Astrocyte (in vitro differentiated cells and primary cell): ENCODE measurements at regions not wholly inside any gene's neighbourhood (a gene's known extent, or its start where the extent isn't known, plus 50 kb on each side); places are given as distances from the start of the nearest gene placed in this dataset.

ENCODE experiments used
- DNase-seq: peaks from one replicate; pipeline ENCODE4 v3.0.0-alpha.2; 2010; ENCODE audit warnings: low read depth
- FAIRE-seq: peaks from 2 replicates; lab custom pipeline; 2011; peaks lifted over from hg19 to GRCh38; lab: Jason Lieb, UNC
- H2AFZ ChIP-seq: 2 replicates; pipeline ENCODE4 v1.6.0; 2012; ENCODE audit warnings: low read depth, low read length, inconsistent platforms
- H3K27ac ChIP-seq: 2 replicates; pipeline ENCODE4 v1.5.1; 2011; ENCODE audit warnings: low read depth, low read length, inconsistent platforms
- H3K27me3 ChIP-seq: 2 replicates; pipeline ENCODE4 v1.6.0; 2011; ENCODE audit warnings: low read length, inconsistent platforms; ENCODE audit not compliant: insufficient read depth
- H3K36me3 ChIP-seq: 2 replicates; pipeline ENCODE4 v1.5.1; 2011; ENCODE audit warnings: low read length, inconsistent platforms; ENCODE audit not compliant: insufficient read depth
- H3K4me1 ChIP-seq: 2 replicates; pipeline ENCODE4 v1.5.1; 2011; ENCODE audit warnings: low read length, inconsistent platforms; ENCODE audit not compliant: insufficient read depth
- H3K4me2 ChIP-seq: 2 replicates; pipeline ENCODE4 v1.6.0; 2012; ENCODE audit warnings: low read length, inconsistent platforms
- H3K4me3 ChIP-seq: 2 replicates; pipeline ENCODE4 v1.5.1; 2011; ENCODE audit warnings: low read depth, mild to moderate bottlenecking, low read length, inconsistent platforms; ENCODE audit not compliant: insufficient read depth
- H3K79me2 ChIP-seq: 2 replicates; pipeline ENCODE4 v1.6.0; 2012; ENCODE audit warnings: mild to moderate bottlenecking, low read length, inconsistent platforms; ENCODE audit not compliant: insufficient read depth
- H3K9ac ChIP-seq: 2 replicates; pipeline ENCODE4 v1.6.0; 2012; ENCODE audit warnings: mild to moderate bottlenecking, low read length, inconsistent platforms
- H3K9me3 ChIP-seq: 2 replicates; pipeline ENCODE4 v1.5.1; 2012; ENCODE audit warnings: low read depth, mild to moderate bottlenecking, low read length, inconsistent platforms; ENCODE audit not compliant: insufficient read depth
- H4K20me1 ChIP-seq: 2 replicates; pipeline ENCODE4 v1.6.0; 2012; ENCODE audit warnings: low read length, inconsistent platforms; ENCODE audit not compliant: insufficient read depth
- H3K27ac Mint-ChIP-seq: one replicate; pipeline ENCODE4 v1.8.0; 2021; ENCODE audit warnings: mild to moderate bottlenecking, mixed read lengths; ENCODE audit not compliant: unreplicated experiment
- H3K27me3 Mint-ChIP-seq: one replicate; pipeline ENCODE4 v1.8.0; 2021; ENCODE audit warnings: low read depth, mixed read lengths; ENCODE audit not compliant: unreplicated experiment
- H3K36me3 Mint-ChIP-seq: one replicate; pipeline ENCODE4 v1.8.0; 2021; ENCODE audit warnings: low read depth, mixed read lengths; ENCODE audit not compliant: unreplicated experiment
- H3K4me1 Mint-ChIP-seq: one replicate; pipeline ENCODE4 v1.8.0; 2021; ENCODE audit warnings: low read depth, mixed read lengths; ENCODE audit not compliant: unreplicated experiment
- H3K4me3 Mint-ChIP-seq: one replicate; pipeline ENCODE4 v1.8.0; 2021; ENCODE audit warnings: mild to moderate bottlenecking, moderate library complexity, mixed read lengths; ENCODE audit not compliant: unreplicated experiment
- H3K9me3 Mint-ChIP-seq: one replicate; pipeline ENCODE4 v1.8.0; 2021; ENCODE audit warnings: mild to moderate bottlenecking, mixed read lengths; ENCODE audit not compliant: unreplicated experiment
- CTCF ChIP-seq: IDR thresholded peaks from 2 replicates; pipeline ENCODE4 v1.5.1; 2011; ENCODE audit warnings: low read depth, mild to moderate bottlenecking, inconsistent platforms, low read length, moderate library complexity; ENCODE audit not compliant: insufficient read depth
- EZH2 ChIP-seq: IDR thresholded peaks from 2 replicates; pipeline ENCODE4 v1.6.1; 2012; ENCODE audit warnings: mild to moderate bottlenecking, low read length, inconsistent platforms; ENCODE audit not compliant: insufficient read depth

GRCh38 chr5:126263591-126264184, 159.5 kb upstream of the GRAMD2B start:
- no peaks in the 10 kb centered on the region for H3K36me3 ChIP-seq
- Mint-ChIP-seq H3K4me1 (no peaks in the 10 kb centered on the region), H3K27ac (no peak overlapping the region), H3K4me3 (no peak overlapping the region), H3K36me3 (no peaks in the 10 kb centered on the region), H3K27me3 (no peaks in the 10 kb centered on the region), H3K9me3 (peaks cover 3% of the 10 kb centered on the region)
- no peaks in the 10 kb centered on the region for H3K9me3 ChIP-seq
- DNase-seq (no peak), FAIRE-seq (no peak)
- H3K27ac ChIP-seq: no peak overlapping the region
- no peak overlapping the region for H3K4me3 ChIP-seq
- TF ChIP-seq EZH2 (no peak), CTCF (no peak)
- H3K4me1 ChIP-seq: no peaks in the 10 kb centered on the region
- H4K20me1 ChIP-seq: no peaks in the 10 kb centered on the region
- no peaks in the 10 kb centered on the region for H3K79me2 ChIP-seq
- H3K27me3 ChIP-seq: no peaks in the 10 kb centered on the region
- H3K9ac ChIP-seq: no peak overlapping the region
- no peak overlapping the region for H2AFZ ChIP-seq
- no peak overlapping the region for H3K4me2 ChIP-seq

GRCh38 chr5:126265917-126266316, 157.3 kb upstream of the GRAMD2B start:
- Histone ChIP-seq H3K9me3 (no peaks in the 10 kb centered on the region), H3K9ac (no peak overlapping the region), H3K4me1 (no peaks in the 10 kb centered on the region), H3K36me3 (no peaks in the 10 kb centered on the region), H4K20me1 (no peaks in the 10 kb centered on the region), H3K79me2 (no peaks in the 10 kb centered on the region), H3K27me3 (no peaks in the 10 kb centered on the region), H3K27ac (no peak overlapping the region), H3K4me3 (no peak overlapping the region), H3K4me2 (no peak overlapping the region), H2AFZ (no peak overlapping the region)
- H3K36me3 Mint-ChIP-seq: no peaks in the 10 kb centered on the region
- DNase-seq (no peak), FAIRE-seq (no peak)
- no peaks in the 10 kb centered on the region for H3K27me3 Mint-ChIP-seq
- H3K4me3 Mint-ChIP-seq: no peak overlapping the region
- TF ChIP-seq EZH2 (no peak), CTCF (no peak)
- H3K9me3 Mint-ChIP-seq: peaks cover 1% of the 10 kb centered on the region
- no peaks in the 10 kb centered on the region for H3K4me1 Mint-ChIP-seq
- H3K27ac Mint-ChIP-seq: no peak overlapping the region

GRCh38 chr5:126267438-126267837, 155.8 kb upstream of the GRAMD2B start:
- H2AFZ ChIP-seq: no peak overlapping the region
- FAIRE-seq: no peak

More at GRCh38 chr5:126267438-126267837, 155.8 kb upstream of the GRAMD2B start:
- H3K36me3 ChIP-seq: no peaks in the 10 kb centered on the region
- no peaks in the 10 kb centered on the region for H4K20me1 ChIP-seq
- no peak overlapping the region for H3K27ac Mint-ChIP-seq
- no peaks in the 10 kb centered on the region for H3K36me3 Mint-ChIP-seq
- H3K4me3 Mint-ChIP-seq: no peak overlapping the region
- H3K9ac ChIP-seq: no peak overlapping the region
- H3K9me3 Mint-ChIP-seq: peaks cover 1% of the 10 kb centered on the region
- H3K4me1 Mint-ChIP-seq: no peaks in the 10 kb centered on the region
- H3K27me3 Mint-ChIP-seq: no peaks in the 10 kb centered on the region
- TF ChIP-seq EZH2 (no peak), CTCF (no peak)
- no peak overlapping the region for H3K27ac ChIP-seq
- no peak overlapping the region for H3K4me2 ChIP-seq
- H3K79me2 ChIP-seq: no peaks in the 10 kb centered on the region
- no peaks in the 10 kb centered on the region for H3K4me1 ChIP-seq
- no peaks in the 10 kb centered on the region for H3K9me3 ChIP-seq
- no peak for DNase-seq
- H3K27me3 ChIP-seq: peaks cover 2% of the 10 kb centered on the region
- H3K4me3 ChIP-seq: no peak overlapping the region
